Mesendoderm (in vitro differentiated cells): ENCODE measurements at regions not wholly inside any gene's neighbourhood (a gene's known extent, or its start where the extent isn't known, plus 50 kb on each side); places are given as distances from the start of the nearest gene placed in this dataset.

Experiments used
- DNase-seq: peaks from one replicate; pipeline ENCODE4 v3.0.0; 2013
- H2AK5ac ChIP-seq: 2 replicates; pipeline ENCODE4 v1.6.1; 2013; ENCODE audit warnings: low read length, inconsistent platforms
- H2BK120ac ChIP-seq: 2 replicates; pipeline ENCODE4 v1.6.1; 2013; ENCODE audit warnings: low read depth, mild to moderate bottlenecking, low read length, moderate library complexity, mixed read lengths
- H2BK15ac ChIP-seq: replicated peaks from 2 replicates; pipeline ENCODE4 v1.6.1; 2013; ENCODE audit warnings: low read depth, mild to moderate bottlenecking, moderate library complexity
- H2BK5ac ChIP-seq: 2 replicates; pipeline ENCODE4 v1.6.1; 2013; ENCODE audit warnings: low read length, inconsistent platforms
- H3K18ac ChIP-seq: 2 replicates; pipeline ENCODE4 v1.6.1; 2013; ENCODE audit warnings: mild to moderate bottlenecking, low read length, mixed read lengths
- H3K23ac ChIP-seq: one replicate; pipeline ENCODE4 v1.6.1; 2013; ENCODE audit warnings: low read length
- H3K27ac ChIP-seq: 2 replicates; pipeline ENCODE4 v1.5.1; 2013; ENCODE audit warnings: low read depth, mild to moderate bottlenecking, inconsistent platforms, low read length, moderate library complexity
- H3K27me3 ChIP-seq: 2 replicates; pipeline ENCODE4 v1.6.1; 2013; ENCODE audit warnings: low read length, control low read depth, mild to moderate bottlenecking, inconsistent platforms; ENCODE audit not compliant: insufficient read depth, poor library complexity
- H3K36me3 ChIP-seq: 2 replicates; pipeline ENCODE4 v1.6.1; 2013; ENCODE audit warnings: low read length, inconsistent platforms; ENCODE audit not compliant: control insufficient read depth, insufficient read depth
- H3K4ac ChIP-seq: one replicate; pipeline ENCODE4 v1.6.1; 2013; ENCODE audit warnings: low read depth, mild to moderate bottlenecking, low read length, moderate library complexity
- H3K4me1 ChIP-seq: 2 replicates; pipeline ENCODE4 v1.6.1; 2013; ENCODE audit warnings: low read depth, low read length, inconsistent platforms; ENCODE audit not compliant: control insufficient read depth
- H3K4me2 ChIP-seq: 2 replicates; pipeline ENCODE4 v1.6.1; 2013; ENCODE audit warnings: low read length
- H3K4me3 ChIP-seq: 2 replicates; pipeline ENCODE4 v1.5.1; 2013; ENCODE audit warnings: mild to moderate bottlenecking, low read length
- H3K56ac ChIP-seq: one replicate; pipeline ENCODE4 v1.6.1; 2013; ENCODE audit warnings: low read length
- H3K79me1 ChIP-seq: 2 replicates; pipeline ENCODE4 v1.6.1; 2013; ENCODE audit warnings: low read length, inconsistent platforms
- H3K79me2 ChIP-seq: 2 replicates; pipeline ENCODE4 v1.6.1; 2013; ENCODE audit warnings: mild to moderate bottlenecking, low read length; ENCODE audit not compliant: control insufficient read depth, insufficient read depth
- H3K9ac ChIP-seq: 2 replicates; pipeline ENCODE4 v1.6.1; 2013; ENCODE audit warnings: low read length, inconsistent platforms
- H4K5ac ChIP-seq: one replicate; pipeline ENCODE4 v1.6.1; 2013; ENCODE audit warnings: low read length
- H4K8ac ChIP-seq: one replicate; pipeline ENCODE4 v1.6.1; 2013; ENCODE audit warnings: low read depth, mild to moderate bottlenecking, control low read depth, low read length, moderate library complexity
- whole genome bisulfite sequencing: extraction: QIAGEN DNeasy Blood & Tissue Kit; methylation state at CpG from one replicate; pipeline ENCODE4 v1.1.7; 2013; ENCODE audit warnings: low lambda C conversion rate, missing lambda C conversion rate; ENCODE audit not compliant: insufficient coverage; ENCODE audit errors: extremely low coverage; 5-methylcytosine and 5-hydroxymethylcytosine counted together

GRCh38 chr18:1528964-1529509, 624.4 kb downstream of the ADCYAP1 start:
- Histone ChIP-seq H3K36me3 (no peaks in the 10 kb centered on the region), H3K9ac (no peak overlapping the region)
- DNase-seq: no peak

GRCh38 chr18:1530650-1531049, 626.0 kb downstream of the ADCYAP1 start:
- Histone ChIP-seq H3K9ac (no peak overlapping the region), H3K56ac (no peak overlapping the region), H3K79me1 (no peaks in the 10 kb centered on the region), H2BK15ac (no peak overlapping the region), H3K79me2 (no peaks in the 10 kb centered on the region), H3K23ac (no peak overlapping the region), H3K36me3 (no peaks in the 10 kb centered on the region), H2BK5ac (no peak overlapping the region), H3K18ac (no peak overlapping the region), H2AK5ac (no peak overlapping the region), H3K27ac (no peak overlapping the region), H3K4me1 (peaks cover 2% of the 10 kb centered on the region), H3K4ac (no peak overlapping the region), H3K4me2 (no peak overlapping the region), H3K4me3 (no peak overlapping the region), H3K27me3 (no peaks in the 10 kb centered on the region), H4K8ac (no peak overlapping the region), H4K5ac (no peak overlapping the region), H2BK120ac (no peak overlapping the region)
- DNase-seq: no peak

More at GRCh38 chr18:1528964-1529509, 624.4 kb downstream of the ADCYAP1 start:
- no peak overlapping the region for H3K4me2 ChIP-seq
- whole genome bisulfite sequencing: 100% methylated on average over 1 of the region's 2 CpGs
- no peak overlapping the region for H3K18ac ChIP-seq
- H2AK5ac ChIP-seq: no peak overlapping the region
- H4K5ac ChIP-seq: no peak overlapping the region
- no peak overlapping the region for H4K8ac ChIP-seq
- H2BK5ac ChIP-seq: no peak overlapping the region
- H2BK120ac ChIP-seq: no peak overlapping the region
- H3K4me1 ChIP-seq: peaks cover 2% of the 10 kb centered on the region
- no peak overlapping the region for H3K4ac ChIP-seq
- no peak overlapping the region for H2BK15ac ChIP-seq
- no peaks in the 10 kb centered on the region for H3K79me2 ChIP-seq
- H3K56ac ChIP-seq: no peak overlapping the region
- H3K4me3 ChIP-seq: no peak overlapping the region
- H3K27me3 ChIP-seq: no peaks in the 10 kb centered on the region
- no peak overlapping the region for H3K27ac ChIP-seq
- H3K23ac ChIP-seq: no peak overlapping the region
- no peaks in the 10 kb centered on the region for H3K79me1 ChIP-seq

- no CpG with 5 or more reads among the region's 2 CpGs for WGBS
- Histone ChIP-seq H3K56ac (no peak overlapping the region), H3K27ac (no peak overlapping the region), H2AK5ac (no peak overlapping the region), H3K18ac (no peak overlapping the region), H3K79me1 (no peaks in the 10 kb centered on the region), H3K4me1 (no peaks in the 10 kb centered on the region), H2BK5ac (no peak overlapping the region), H4K5ac (no peak overlapping the region), H3K9ac (no peak overlapping the region), H3K79me2 (no peaks in the 10 kb centered on the region), H3K4ac (no peak overlapping the region), H3K4me3 (no peak overlapping the region), H4K8ac (no peak overlapping the region), H3K23ac (no peak overlapping the region), H2BK120ac (no peak overlapping the region), H2BK15ac (no peak overlapping the region), H3K36me3 (no peaks in the 10 kb centered on the region), H3K4me2 (no peak overlapping the region), H3K27me3 (no peaks in the 10 kb centered on the region)
- DNase-seq: no peak
Observed at GRCh38 chr18:1539276-1539675, 634.6 kb downstream of the ADCYAP1 start.

GRCh38 chr18:1541478-1541877, 636.8 kb downstream of the ADCYAP1 start:
- WGBS: no CpG with 5 or more reads among the region's 8 CpGs
- Histone ChIP-seq H3K27ac (no peak overlapping the region), H3K27me3 (no peaks in the 10 kb centered on the region), H3K23ac (no peak overlapping the region), H4K8ac (no peak overlapping the region), H4K5ac (no peak overlapping the region), H3K4me2 (no peak overlapping the region), H3K9ac (no peak overlapping the region), H3K36me3 (no peaks in the 10 kb centered on the region), H3K79me2 (no peaks in the 10 kb centered on the region), H3K4ac (no peak overlapping the region), H2BK120ac (no peak overlapping the region), H2BK15ac (no peak overlapping the region), H3K79me1 (no peaks in the 10 kb centered on the region), H3K56ac (no peak overlapping the region), H2BK5ac (no peak overlapping the region), H3K18ac (no peak overlapping the region), H2AK5ac (no peak overlapping the region), H3K4me1 (no peaks in the 10 kb centered on the region), H3K4me3 (no peak overlapping the region)
- DNase-seq: peak; percentile 51

DNA sequence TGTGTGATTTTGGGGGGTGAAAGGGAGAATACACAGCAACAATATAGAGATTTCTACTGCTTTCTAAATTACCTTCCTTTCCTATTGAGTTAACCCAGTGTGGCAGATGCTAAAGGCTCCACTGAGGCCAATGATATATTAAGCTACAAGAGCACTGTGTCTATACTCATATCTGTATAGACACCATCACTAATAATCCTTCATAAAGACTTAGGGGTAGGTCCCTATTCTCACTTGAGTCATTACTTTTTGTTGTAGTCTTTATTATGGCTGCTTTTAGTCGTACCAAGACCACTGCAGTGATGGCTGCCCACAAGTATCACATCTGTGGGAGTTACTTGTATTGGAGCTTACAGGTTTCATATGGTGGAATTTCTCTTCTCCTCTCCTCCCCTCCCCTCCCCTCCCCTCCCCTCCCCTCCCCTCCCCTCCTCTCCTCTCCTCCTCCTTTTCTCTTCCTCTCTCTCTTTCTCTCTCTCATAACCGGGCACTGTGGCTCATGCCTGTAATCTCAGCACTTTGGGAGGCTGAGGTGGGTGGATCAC, 637.6 kb downstream of the ADCYAP1 start:
- no peaks in the 10 kb centered on the region for H3K4me1 ChIP-seq
- no peak overlapping the region for H2BK5ac ChIP-seq
- no peak overlapping the region for H3K9ac ChIP-seq
- WGBS: no CpG with 5 or more reads among the region's 2 CpGs
- no peak overlapping the region for H3K23ac ChIP-seq
- no peak overlapping the region for H3K27ac ChIP-seq
- H4K8ac ChIP-seq: no peak overlapping the region
- H3K79me2 ChIP-seq: no peaks in the 10 kb centered on the region
- DNase-seq: no peak
- no peak overlapping the region for H3K4me2 ChIP-seq
- H3K4ac ChIP-seq: no peak overlapping the region
- no peaks in the 10 kb centered on the region for H3K36me3 ChIP-seq
- H3K4me3 ChIP-seq: no peak overlapping the region
- no peak overlapping the region for H3K18ac ChIP-seq
- H2AK5ac ChIP-seq: no peak overlapping the region
- no peak overlapping the region for H4K5ac ChIP-seq
- no peaks in the 10 kb centered on the region for H3K27me3 ChIP-seq
- no peak overlapping the region for H2BK15ac ChIP-seq
- no peak overlapping the region for H3K56ac ChIP-seq
- H2BK120ac ChIP-seq: no peak overlapping the region
- no peaks in the 10 kb centered on the region for H3K79me1 ChIP-seq

DNA sequence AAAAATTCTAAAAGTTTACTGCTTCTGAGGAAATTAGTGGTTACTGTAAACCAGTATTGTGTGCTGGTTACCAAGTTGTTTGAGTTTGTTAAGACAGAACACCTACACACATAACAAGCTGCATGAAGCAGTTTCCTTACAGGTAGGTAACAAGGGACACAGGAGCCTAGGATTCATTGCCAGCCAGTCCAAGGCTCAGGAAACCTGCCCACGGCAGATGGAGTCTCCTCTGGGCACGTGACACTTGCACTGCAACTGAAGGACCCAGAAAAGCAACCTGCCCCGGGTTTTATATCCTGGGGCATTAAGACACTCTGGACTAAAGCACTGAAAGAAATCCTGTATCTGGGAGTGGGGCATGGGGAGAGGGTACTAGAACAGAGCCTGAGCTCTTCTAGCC, 639.3 kb downstream of the ADCYAP1 start:
- Histone ChIP-seq H3K27me3 (no peaks in the 10 kb centered on the region), H3K27ac (no peak overlapping the region), H3K4me3 (no peak overlapping the region), H3K36me3 (no peaks in the 10 kb centered on the region), H3K23ac (no peak overlapping the region), H3K79me2 (no peaks in the 10 kb centered on the region), H3K4me2 (no peak overlapping the region), H3K4me1 (no peaks in the 10 kb centered on the region), H4K8ac (no peak overlapping the region), H3K56ac (no peak overlapping the region), H4K5ac (no peak overlapping the region), H2BK120ac (no peak overlapping the region), H3K79me1 (no peaks in the 10 kb centered on the region), H3K4ac (no peak overlapping the region), H3K18ac (no peak overlapping the region), H2BK5ac (no peak overlapping the region), H2AK5ac (no peak overlapping the region), H2BK15ac (no peak overlapping the region), H3K9ac (no peak overlapping the region)
- WGBS: no CpG with 5 or more reads among the region's 3 CpGs
- DNase-seq: no peak
